ENCODE measurements at regions not wholly inside any gene's neighbourhood (a gene's known extent, or its start where the extent isn't known, plus 50 kb on each side); places are given as distances from the start of the nearest gene placed in this dataset.
"Not testable (repeated sequence)": the region's sequence is repeated elsewhere in the genome, so short reads cannot be mapped to it uniquely, and the experiment has no call there.

DNA sequence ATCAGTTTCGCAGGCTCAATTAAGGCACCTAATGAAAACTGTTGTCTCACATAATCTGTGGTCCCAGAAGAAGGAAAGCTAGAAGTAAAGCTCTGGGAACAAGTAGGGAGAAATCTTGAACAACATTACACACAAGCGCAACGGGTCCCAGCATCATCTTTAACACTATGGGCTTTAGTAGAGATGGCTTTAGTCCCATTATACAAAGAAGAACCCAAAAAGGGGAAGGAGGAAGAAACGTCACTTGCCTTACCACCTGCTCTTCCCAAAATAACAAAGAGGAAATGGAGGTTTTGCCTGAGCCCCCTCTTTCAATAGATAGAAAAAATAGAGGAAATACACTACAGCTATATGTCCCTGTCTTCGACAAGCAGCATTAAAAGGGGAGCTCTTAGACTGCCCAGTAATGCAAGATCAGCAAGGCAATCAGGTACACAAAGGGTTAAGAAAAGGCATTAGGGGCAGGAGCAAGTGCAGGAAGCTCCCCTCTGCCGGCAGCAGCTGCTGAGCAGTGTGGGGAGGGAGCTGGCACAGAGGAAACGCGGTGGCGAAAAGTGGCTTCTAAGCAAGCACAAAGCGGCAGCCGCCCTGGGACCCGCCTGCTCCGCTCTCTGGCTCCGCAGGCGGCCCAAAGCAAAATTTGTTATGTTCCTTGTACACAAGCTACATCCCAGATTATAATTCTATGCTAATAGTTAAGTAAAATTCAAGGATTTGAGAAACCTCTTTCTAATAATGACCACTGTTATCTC is 1218.8 kb downstream of the TMEM121 start:
- not testable (repeated sequence) for H3K27ac ChIP-seq (replicated peaks); H3K4me3 ChIP-seq (replicated peaks; ENCODE audit: insufficient read depth, low read length); H3K27me3 ChIP-seq (ENCODE audit: insufficient read depth, poor library complexity, severe bottlenecking); DNase-seq (ENCODE audit: low read depth in 1 of 2, low spot score in 1 of 2)

- DNase-seq (ENCODE audit: low read depth in 1 of 2, low spot score in 1 of 2); H3K4me3 ChIP-seq (replicated peaks; ENCODE audit: insufficient read depth, low read length); H3K27me3 ChIP-seq (ENCODE audit: insufficient read depth, poor library complexity, severe bottlenecking); H3K27ac ChIP-seq (replicated peaks): not testable (repeated sequence)
Measured at GRCh38 chr14:106750089-106750488, 1223.7 kb downstream of the TMEM121 start.

DNA sequence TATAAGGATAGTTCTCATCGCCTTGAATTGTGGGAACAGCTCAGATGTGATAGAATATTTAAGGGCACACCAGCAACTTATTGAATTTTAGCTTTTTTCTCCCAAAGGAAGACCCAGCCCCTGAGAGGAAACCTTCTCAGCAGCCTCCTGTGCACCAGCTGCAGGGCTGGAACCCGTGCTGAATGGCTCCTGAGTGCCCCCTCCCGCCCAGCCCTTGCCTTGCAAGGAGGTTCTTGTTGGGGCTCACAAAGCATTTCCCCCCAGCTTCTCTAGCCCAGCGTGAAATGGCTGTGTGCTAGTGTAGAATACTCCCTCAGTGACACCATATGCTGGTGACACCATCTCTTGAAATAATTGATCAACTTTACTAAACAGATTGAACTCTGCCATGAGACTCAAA is 1227.4 kb downstream of the TMEM121 start:
- H3K27ac ChIP-seq (replicated peaks); H3K4me3 ChIP-seq (replicated peaks; ENCODE audit: insufficient read depth, low read length); H3K27me3 ChIP-seq (ENCODE audit: insufficient read depth, poor library complexity, severe bottlenecking); DNase-seq (ENCODE audit: low read depth in 1 of 2, low spot score in 1 of 2): not testable (repeated sequence)

DNA sequence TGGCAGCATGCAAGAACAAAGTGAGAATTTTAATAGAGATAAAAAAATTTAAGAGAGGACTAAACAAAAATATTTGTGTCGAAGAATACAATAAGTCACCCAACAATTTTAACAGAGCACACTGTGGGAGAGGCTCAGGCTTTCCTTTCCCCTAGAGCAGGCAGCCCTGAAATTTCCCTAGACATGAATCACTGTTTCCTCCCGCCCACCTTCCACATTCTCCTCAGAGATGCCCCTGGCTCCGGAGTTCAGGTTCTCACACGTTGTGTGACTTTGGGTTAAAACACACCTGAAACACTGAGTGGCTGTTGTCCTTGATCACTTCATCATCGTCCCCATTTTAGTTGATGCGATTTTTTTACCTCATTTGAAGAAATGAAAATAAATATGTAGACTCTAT is 1231.1 kb downstream of the TMEM121 start:
- DNase-seq (ENCODE audit: low read depth in 1 of 2, low spot score in 1 of 2); H3K27ac ChIP-seq (replicated peaks): not testable (repeated sequence)

DNA sequence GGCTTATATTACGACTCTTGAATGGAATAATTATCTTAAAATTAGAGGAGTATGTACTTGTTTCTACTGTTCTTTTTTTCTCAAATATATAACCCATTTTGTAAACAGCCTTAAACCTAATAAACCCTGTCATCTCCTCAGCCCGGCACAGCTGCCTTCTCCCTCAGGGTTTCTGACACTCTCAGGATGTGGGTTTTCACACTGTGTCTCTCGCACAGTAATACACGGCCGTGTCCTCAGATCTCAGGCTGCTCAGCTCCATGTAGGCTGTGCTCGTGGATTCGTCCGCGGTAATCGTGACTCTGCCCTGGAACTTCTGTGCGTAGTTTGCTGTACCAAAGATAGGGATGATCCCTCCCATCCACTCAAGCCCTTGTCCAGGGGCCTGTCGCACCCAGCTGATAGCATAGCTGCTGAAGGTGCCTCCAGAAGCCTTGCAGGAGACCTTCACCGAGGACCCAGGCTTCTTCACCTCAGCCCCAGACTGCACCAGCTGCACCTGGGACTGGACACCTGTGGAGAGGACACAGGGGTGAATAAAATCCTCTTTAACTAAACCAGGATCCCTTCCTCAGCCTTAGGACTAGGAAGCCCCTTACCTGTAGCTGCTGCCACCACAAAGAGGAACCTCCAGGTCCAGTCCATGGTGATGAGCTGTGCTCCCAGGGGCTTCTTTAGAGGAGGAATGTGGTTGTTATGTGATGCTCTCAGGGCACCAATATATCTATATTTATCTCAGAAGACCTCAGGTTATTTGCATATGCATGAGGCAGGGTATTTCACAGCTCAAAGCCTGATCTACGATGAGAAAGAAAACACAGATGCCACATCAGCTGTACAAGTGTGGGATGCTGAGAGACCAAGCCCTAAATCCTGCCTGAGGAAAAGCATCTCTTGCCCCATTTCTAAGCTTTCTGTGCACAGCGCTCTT is 1235.8 kb downstream of the TMEM121 start:
- H3K27me3 ChIP-seq (ENCODE audit: insufficient read depth, poor library complexity, severe bottlenecking); DNase-seq (ENCODE audit: low read depth in 1 of 2, low spot score in 1 of 2); H3K27ac ChIP-seq (replicated peaks); H3K4me3 ChIP-seq (replicated peaks; ENCODE audit: insufficient read depth, low read length): not testable (repeated sequence)

More for the DNA sequence above, 1231.1 kb downstream of the TMEM121 start:
- not testable (repeated sequence) for H3K27me3 ChIP-seq (ENCODE audit: insufficient read depth, poor library complexity, severe bottlenecking); H3K4me3 ChIP-seq (replicated peaks; ENCODE audit: insufficient read depth, low read length)

GRCh38 chr14:106764968-106765369 is 1238.6 kb downstream of the TMEM121 start:
- not testable (repeated sequence) for H3K27me3 ChIP-seq (ENCODE audit: insufficient read depth, poor library complexity, severe bottlenecking); H3K27ac ChIP-seq (replicated peaks)

GRCh38 chr14:106766145-106766544 is 1239.8 kb downstream of the TMEM121 start:
- Histone ChIP-seq H3K4me3 (replicated peaks; ENCODE audit: insufficient read depth, low read length) (no peak overlapping the region), H3K27me3 (ENCODE audit: insufficient read depth, poor library complexity, severe bottlenecking) (no peaks in the 10 kb centered on the region), H3K27ac (replicated peaks) (no peak overlapping the region)
- no peak for DNase-seq (ENCODE audit: low read depth in 1 of 2, low spot score in 1 of 2)
- TF ChIP-seq POLR2AphosphoS5 (IDR thresholded peaks at IDR 0.05; ENCODE audit: low read depth) (no peak), GABPA (IDR thresholded peaks at IDR 0.05; ENCODE audit: low read depth) (no peak), REST (IDR thresholded peaks at IDR 0.05; ENCODE audit: insufficient replicate concordance, low read depth) (no peak), CTCF (IDR thresholded peaks at IDR 0.05; ENCODE audit: insufficient read depth, low read length) (no peak), SPI1 (IDR thresholded peaks at IDR 0.05; ENCODE audit: borderline replicate concordance, low read depth) (no peak)

More at GRCh38 chr14:106764968-106765369, 1238.6 kb downstream of the TMEM121 start:
- not testable (repeated sequence) for H3K4me3 ChIP-seq (replicated peaks; ENCODE audit: insufficient read depth, low read length); DNase-seq (ENCODE audit: low read depth in 1 of 2, low spot score in 1 of 2)

- peak in 1 of 2 experiments; percentile 61 for DNase-seq (ENCODE audit: low read depth in 1 of 2, low spot score in 1 of 2)
- not testable (repeated sequence) for H3K4me3 ChIP-seq (replicated peaks; ENCODE audit: insufficient read depth, low read length); H3K27ac ChIP-seq (replicated peaks); H3K27me3 ChIP-seq (ENCODE audit: insufficient read depth, poor library complexity, severe bottlenecking)
Measured at GRCh38 chr14:106766551-106767277, 1240.3 kb downstream of the TMEM121 start.

DNA sequence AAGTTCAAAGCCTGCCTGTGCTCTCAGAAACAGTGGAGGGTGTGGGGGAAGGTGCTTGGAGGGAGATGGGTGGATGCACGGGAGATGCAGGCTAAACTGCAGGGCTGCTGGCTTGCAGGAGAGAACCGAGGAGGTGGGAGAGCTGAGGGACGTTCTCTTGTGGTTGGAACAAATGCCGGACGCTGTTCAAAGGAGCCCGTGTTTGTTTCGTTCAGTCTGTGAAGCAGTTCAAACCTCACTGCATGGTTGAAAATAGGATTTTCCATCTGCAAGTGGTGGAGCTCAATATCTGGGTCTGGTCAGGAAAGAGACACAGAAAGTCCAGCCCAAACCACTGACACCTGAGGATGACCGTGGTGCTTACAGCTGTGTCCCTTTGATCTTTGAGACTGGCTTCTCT is 1241.8 kb downstream of the TMEM121 start:
- DNase-seq (ENCODE audit: low read depth in 1 of 2, low spot score in 1 of 2); H3K27me3 ChIP-seq (ENCODE audit: insufficient read depth, poor library complexity, severe bottlenecking); H3K27ac ChIP-seq (replicated peaks); H3K4me3 ChIP-seq (replicated peaks; ENCODE audit: insufficient read depth, low read length): not testable (repeated sequence)

DNA sequence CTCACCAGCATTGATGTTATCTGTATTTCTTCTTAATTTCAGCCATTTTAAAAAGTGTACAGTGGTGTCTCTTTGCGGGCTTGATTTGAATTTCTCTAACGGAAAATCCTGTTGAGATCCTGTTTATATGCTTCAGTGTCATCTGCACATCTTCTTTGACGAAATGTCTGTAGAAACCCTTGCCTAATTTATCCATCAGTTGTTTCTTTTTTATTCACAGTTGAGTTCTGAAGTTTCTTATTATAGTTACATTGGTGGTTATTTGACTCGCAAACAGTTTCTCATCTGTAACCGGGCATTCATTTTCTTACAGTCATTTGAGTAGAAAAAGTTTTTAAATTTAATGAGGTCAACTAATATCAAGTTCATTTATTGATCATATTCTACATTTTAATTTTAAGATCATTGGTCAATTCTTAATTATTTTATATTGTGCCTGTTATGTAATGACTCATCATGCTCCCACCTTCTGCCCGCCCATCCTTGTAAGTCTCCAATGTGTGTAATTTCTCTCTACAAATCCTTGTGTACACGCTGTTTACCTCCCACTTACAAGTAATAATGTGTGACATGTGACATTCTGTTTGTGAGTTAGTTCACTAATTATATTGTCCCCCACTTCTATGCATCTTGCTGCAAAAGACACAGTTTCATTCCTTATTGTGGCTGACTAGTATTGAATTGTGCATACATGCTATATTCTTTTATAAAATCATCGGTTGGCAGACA is 1242.8 kb downstream of the TMEM121 start:
- not testable (repeated sequence) for H3K27me3 ChIP-seq (ENCODE audit: insufficient read depth, poor library complexity, severe bottlenecking)

More for the DNA sequence above, 1242.8 kb downstream of the TMEM121 start:
- not testable (repeated sequence) for H3K4me3 ChIP-seq (replicated peaks; ENCODE audit: insufficient read depth, low read length); H3K27ac ChIP-seq (replicated peaks); DNase-seq (ENCODE audit: low read depth in 1 of 2, low spot score in 1 of 2)
